ENCODE measurements at regions not wholly inside any gene's neighbourhood (a gene's known extent, or its start where the extent isn't known, plus 50 kb on each side); places are given as distances from the start of the nearest gene placed in this dataset.
"Not testable (repeated sequence)": the region's sequence is repeated elsewhere in the genome, so short reads cannot be mapped to it uniquely, and the experiment has no call there.

- no peak for DNase-seq (ENCODE audit: low spot score)
Measured at GRCh38 chr16:79897104-79897452, 296.5 kb upstream of the MAF start.

- no peak for DNase-seq (ENCODE audit: low spot score)
Measured at GRCh38 chr16:79895917-79896203, 295.3 kb upstream of the MAF start.

- DNase-seq (ENCODE audit: low spot score) = no peak
Measured at GRCh38 chr16:79895053-79895916, 294.7 kb upstream of the MAF start.

- DNase-seq (ENCODE audit: low spot score) = no peak
Measured at GRCh38 chr16:79893445-79893844, 292.9 kb upstream of the MAF start.

- DNase-seq (ENCODE audit: low spot score) = no peak
Measured at GRCh38 chr16:79892278-79892677, 291.7 kb upstream of the MAF start.

GRCh38 chr16:79891458-79891857 lies 290.9 kb upstream of the MAF start:
- DNase-seq (ENCODE audit: low spot score) = no peak

GRCh38 chr16:79887541-79888540 lies 287.3 kb upstream of the MAF start:
- DNase-seq (ENCODE audit: low spot score) = no peak

- no peak for DNase-seq (ENCODE audit: low spot score)
Measured at GRCh38 chr16:79885320-79885719, 284.8 kb upstream of the MAF start.

- no peak for DNase-seq (ENCODE audit: low spot score)
Measured at GRCh38 chr16:79883494-79883893, 283.0 kb upstream of the MAF start.

GRCh38 chr16:79882340-79883005 lies 281.9 kb upstream of the MAF start:
- DNase-seq (ENCODE audit: low spot score) = no peak

- not testable (repeated sequence) for DNase-seq (ENCODE audit: low spot score)
Measured at GRCh38 chr16:79881107-79881506, 280.6 kb upstream of the MAF start.

GRCh38 chr16:79876332-79876730 lies 275.8 kb upstream of the MAF start:
- DNase-seq (ENCODE audit: low spot score) = no peak

- no peak for DNase-seq (ENCODE audit: low spot score)
Measured at GRCh38 chr16:79874391-79874790, 273.9 kb upstream of the MAF start.

- no peak for DNase-seq (ENCODE audit: low spot score)
Measured at GRCh38 chr16:79873825-79874224, 273.3 kb upstream of the MAF start.

GRCh38 chr16:79871906-79872305 lies 271.4 kb upstream of the MAF start:
- no peak for DNase-seq (ENCODE audit: low spot score)

GRCh38 chr16:79870016-79870886 lies 269.7 kb upstream of the MAF start:
- no peak for DNase-seq (ENCODE audit: low spot score)

- no peak for DNase-seq (ENCODE audit: low spot score)
Measured at GRCh38 chr16:79869304-79870015, 268.9 kb upstream of the MAF start.

GRCh38 chr16:79868841-79869240 lies 268.3 kb upstream of the MAF start:
- DNase-seq (ENCODE audit: low spot score) = no peak

GRCh38 chr16:79867425-79867997 lies 267.0 kb upstream of the MAF start:
- no peak for DNase-seq (ENCODE audit: low spot score)

GRCh38 chr16:79865918-79866317 lies 265.4 kb upstream of the MAF start:
- no peak for DNase-seq (ENCODE audit: low spot score)
